Parathyroid adenoma (tissue), 2 donors: ENCODE measurements at regions not wholly inside any gene's neighbourhood (a gene's known extent, or its start where the extent isn't known, plus 50 kb on each side); places are given as distances from the start of the nearest gene placed in this dataset.

ENCODE experiments used
- H2AFZ ChIP-seq: fragments of 300-600 bp; sonication (generic); one replicate; pipeline ENCODE4 v1.7.0; 2017; ENCODE audit warnings: antibody characterized with exemption, mild to moderate bottlenecking
- H3K27ac ChIP-seq: fragments of 300-600 bp; sonication (generic); one replicate; pipeline ENCODE4 v1.7.0; 2017
- H3K27me3 ChIP-seq: fragments of 300-600 bp; sonication (generic); one replicate; pipeline ENCODE4 v1.7.0; 2017; ENCODE audit warnings: low read length; ENCODE audit not compliant: control insufficient read depth, insufficient read depth
- H3K36me3 ChIP-seq: fragments of 300-600 bp; sonication (generic); one replicate; pipeline ENCODE4 v1.7.0; 2017; ENCODE audit warnings: low read length; ENCODE audit not compliant: control insufficient read depth, insufficient read depth
- H3K4me1 ChIP-seq: fragments of 300-600 bp; sonication (generic); one replicate; pipeline ENCODE4 v1.7.0; 2017; ENCODE audit warnings: control low read depth
- H3K4me2 ChIP-seq: fragments of 300-600 bp; sonication (generic); one replicate; pipeline ENCODE4 v1.7.0; 2017; ENCODE audit warnings: low read length
- H3K4me3 ChIP-seq: fragments of 300-600 bp; sonication (generic); one replicate; pipeline ENCODE4 v1.7.0; 2017; ENCODE audit warnings: low read depth, low read length
- H3K79me2 ChIP-seq: fragments of 300-600 bp; sonication (generic); one replicate; pipeline ENCODE4 v1.7.0; 2017; ENCODE audit warnings: control low read depth
- H3K9ac ChIP-seq: fragments of 300-600 bp; sonication (generic); one replicate; pipeline ENCODE4 v1.7.0; 2017; ENCODE audit warnings: mild to moderate bottlenecking
- H3K9me3 ChIP-seq: fragments of 300-600 bp; sonication (generic); one replicate; pipeline ENCODE4 v1.7.0; 2017; ENCODE audit warnings: low read length; ENCODE audit not compliant: control insufficient read depth
- CTCF ChIP-seq: fragments of 300-600 bp; sonication (generic); IDR thresholded peaks from one replicate; pipeline ENCODE4 v1.7.0; 2017; ENCODE audit warnings: antibody characterized with exemption, mild to moderate bottlenecking
- donor health status: primary hyperparathyroidism.

- H3K27ac ChIP-seq = no peak overlapping the region
- H3K9ac ChIP-seq = no peak overlapping the region
- H3K79me2 ChIP-seq = no peaks in the 10 kb centered on the region
- no peaks in the 10 kb centered on the region for H3K4me1 ChIP-seq
- no peaks in the 10 kb centered on the region for H3K27me3 ChIP-seq
- no peak overlapping the region for H2AFZ ChIP-seq
- no peaks in the 10 kb centered on the region for H3K9me3 ChIP-seq
- H3K36me3 ChIP-seq = no peaks in the 10 kb centered on the region
- no peak for TF ChIP-seq CTCF
- H3K4me2 ChIP-seq = no peak overlapping the region
- H3K4me3 ChIP-seq = no peak overlapping the region
These were observed 241.4 kb upstream of the SALL3 start for GRCh38 chr18:78738076-78738690.

- Histone ChIP-seq H3K27me3 (no peaks in the 10 kb centered on the region), H3K9me3 (no peaks in the 10 kb centered on the region), H3K79me2 (no peaks in the 10 kb centered on the region), H3K36me3 (no peaks in the 10 kb centered on the region), H3K9ac (no peak overlapping the region), H3K4me3 (no peak overlapping the region), H3K4me2 (no peak overlapping the region), H2AFZ (no peak overlapping the region), H3K4me1 (no peaks in the 10 kb centered on the region), H3K27ac (no peak overlapping the region)
- no peak for TF ChIP-seq CTCF
These were observed 240.5 kb upstream of the SALL3 start for GRCh38 chr18:78739115-78739514.

GRCh38 chr18:78739882-78740677 lies 239.5 kb upstream of the SALL3 start:
- no peak for TF ChIP-seq CTCF
- Histone ChIP-seq H2AFZ (no peak overlapping the region), H3K4me1 (no peaks in the 10 kb centered on the region), H3K27me3 (no peaks in the 10 kb centered on the region), H3K9ac (no peak overlapping the region), H3K36me3 (no peaks in the 10 kb centered on the region), H3K27ac (no peak overlapping the region), H3K9me3 (no peaks in the 10 kb centered on the region), H3K4me2 (no peak overlapping the region), H3K79me2 (no peaks in the 10 kb centered on the region), H3K4me3 (no peak overlapping the region)

- Histone ChIP-seq H2AFZ (no peak overlapping the region), H3K27ac (no peak overlapping the region), H3K36me3 (no peaks in the 10 kb centered on the region), H3K4me2 (no peak overlapping the region), H3K79me2 (no peaks in the 10 kb centered on the region), H3K27me3 (no peaks in the 10 kb centered on the region), H3K9ac (no peak overlapping the region), H3K4me3 (no peak overlapping the region), H3K9me3 (no peaks in the 10 kb centered on the region), H3K4me1 (no peaks in the 10 kb centered on the region)
- TF ChIP-seq CTCF = no peak
These were observed 238.7 kb upstream of the SALL3 start for GRCh38 chr18:78740876-78741275.
